AG09319 (cell line): ENCODE measurements at regions not wholly inside any gene's neighbourhood (a gene's known extent, or its start where the extent isn't known, plus 50 kb on each side); places are given as distances from the start of the nearest gene placed in this dataset.
"Not testable (repeated sequence)": the region's sequence is repeated elsewhere in the genome, so short reads cannot be mapped to it uniquely, and the experiment has no call there.

ENCODE experiments used
- DNase-seq: peaks from one replicate; pipeline ENCODE4 v3.0.0-alpha.2; 2010; ENCODE audit warnings: low read depth; ENCODE audit errors: extremely low read depth
- TF ChIP-seq, protein P1 (sequence below): IDR thresholded peaks from 2 replicates; pipeline ENCODE4 v1.5.1; 2011; ENCODE audit warnings: low read depth, mild to moderate bottlenecking, inconsistent platforms, low read length, moderate library complexity

DNA sequence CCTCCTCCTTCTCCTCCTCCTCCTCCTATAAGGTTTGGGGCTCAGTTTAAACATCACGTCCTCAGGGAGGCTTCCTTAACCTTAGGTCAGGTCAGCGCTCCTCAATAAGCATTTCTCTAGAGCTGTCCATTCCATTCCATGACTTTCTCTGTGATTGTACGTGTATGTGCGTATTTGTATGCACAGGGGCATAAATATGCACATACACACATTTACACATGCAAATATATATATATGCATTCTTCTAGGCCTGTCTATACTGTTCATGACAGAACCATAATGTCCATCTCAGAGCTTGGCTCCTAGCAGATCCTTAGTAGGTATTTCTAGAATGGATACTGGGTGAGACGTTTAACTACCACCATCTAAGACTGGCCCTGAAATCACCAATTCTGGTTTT is 258.6 kb downstream of the STIM2 start:
- TF ChIP-seq, protein P1, sequence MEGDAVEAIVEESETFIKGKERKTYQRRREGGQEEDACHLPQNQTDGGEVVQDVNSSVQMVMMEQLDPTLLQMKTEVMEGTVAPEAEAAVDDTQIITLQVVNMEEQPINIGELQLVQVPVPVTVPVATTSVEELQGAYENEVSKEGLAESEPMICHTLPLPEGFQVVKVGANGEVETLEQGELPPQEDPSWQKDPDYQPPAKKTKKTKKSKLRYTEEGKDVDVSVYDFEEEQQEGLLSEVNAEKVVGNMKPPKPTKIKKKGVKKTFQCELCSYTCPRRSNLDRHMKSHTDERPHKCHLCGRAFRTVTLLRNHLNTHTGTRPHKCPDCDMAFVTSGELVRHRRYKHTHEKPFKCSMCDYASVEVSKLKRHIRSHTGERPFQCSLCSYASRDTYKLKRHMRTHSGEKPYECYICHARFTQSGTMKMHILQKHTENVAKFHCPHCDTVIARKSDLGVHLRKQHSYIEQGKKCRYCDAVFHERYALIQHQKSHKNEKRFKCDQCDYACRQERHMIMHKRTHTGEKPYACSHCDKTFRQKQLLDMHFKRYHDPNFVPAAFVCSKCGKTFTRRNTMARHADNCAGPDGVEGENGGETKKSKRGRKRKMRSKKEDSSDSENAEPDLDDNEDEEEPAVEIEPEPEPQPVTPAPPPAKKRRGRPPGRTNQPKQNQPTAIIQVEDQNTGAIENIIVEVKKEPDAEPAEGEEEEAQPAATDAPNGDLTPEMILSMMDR = no peak
- DNase-seq = no peak

DNA sequence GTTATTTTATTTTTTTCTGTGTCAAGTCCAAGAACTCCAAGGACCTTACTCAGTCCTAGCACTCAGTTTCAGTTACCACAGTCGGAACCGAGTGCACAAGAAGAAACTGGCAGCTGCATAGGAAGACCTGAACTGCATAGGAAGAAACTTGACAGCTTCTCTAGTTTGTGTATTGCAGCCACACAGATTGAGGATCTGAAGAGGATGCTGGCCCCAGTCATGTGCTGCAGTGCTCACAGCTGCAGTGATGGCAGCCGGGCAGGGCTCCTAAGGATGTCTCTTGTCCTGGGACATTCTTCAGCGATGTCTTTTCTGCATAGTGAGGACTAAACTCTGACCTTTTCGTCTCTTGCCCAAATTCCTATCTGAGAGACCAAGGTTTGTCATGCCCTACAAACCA is 261.2 kb downstream of the STIM2 start:
- TF ChIP-seq, protein P1 = no peak
- no peak for DNase-seq

DNA sequence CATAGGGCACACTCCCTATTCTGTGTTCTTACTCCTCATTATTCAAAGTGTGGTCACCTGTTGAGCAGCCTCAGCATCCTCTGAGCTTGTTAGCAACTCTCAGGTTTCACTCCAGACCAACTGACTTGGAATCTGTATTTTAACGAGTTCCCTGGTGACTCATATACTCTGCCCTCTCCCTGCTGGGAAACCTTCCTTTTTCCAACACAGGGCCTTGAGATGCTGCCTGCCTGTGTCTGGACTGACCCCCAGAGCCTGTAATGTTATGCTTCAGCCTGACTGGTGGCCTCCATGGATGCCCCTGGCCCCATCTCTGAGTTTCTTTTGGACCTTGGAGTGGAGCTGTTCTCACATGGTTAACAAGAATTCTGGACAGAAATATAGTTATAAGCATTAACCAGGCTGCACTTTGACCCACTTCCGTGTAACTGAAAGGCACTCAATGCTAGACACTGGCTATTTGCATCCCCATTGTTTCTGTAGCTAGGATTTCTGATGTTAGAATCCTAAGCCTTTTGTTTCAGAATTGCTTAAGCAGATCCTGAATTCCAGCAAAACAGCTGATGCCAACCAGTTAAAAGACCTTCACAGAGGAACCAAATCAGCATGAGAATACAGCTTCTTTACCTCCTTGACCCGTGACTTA is 262.6 kb downstream of the STIM2 start:
- TF ChIP-seq, protein P1 = no peak
- DNase-seq = no peak

DNA sequence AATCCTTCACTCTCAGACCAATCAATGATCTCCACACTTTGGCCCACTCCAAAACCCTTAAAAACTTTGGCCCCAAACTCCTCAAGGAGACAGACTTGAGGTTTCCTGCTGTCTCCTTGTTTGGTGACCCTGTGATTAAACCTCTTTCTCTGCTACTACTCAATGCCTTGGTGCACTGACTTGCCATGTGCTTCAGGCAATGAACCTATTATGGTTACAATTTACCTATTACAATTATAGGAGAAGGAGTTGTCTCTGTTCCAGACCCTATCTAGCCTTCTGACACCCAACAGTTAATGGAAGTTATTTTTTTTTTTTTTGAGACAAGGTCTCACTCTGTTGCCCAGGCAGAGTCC is 263.1 kb downstream of the STIM2 start:
- no peak for DNase-seq
- TF ChIP-seq, protein P1 = no peak

DNA sequence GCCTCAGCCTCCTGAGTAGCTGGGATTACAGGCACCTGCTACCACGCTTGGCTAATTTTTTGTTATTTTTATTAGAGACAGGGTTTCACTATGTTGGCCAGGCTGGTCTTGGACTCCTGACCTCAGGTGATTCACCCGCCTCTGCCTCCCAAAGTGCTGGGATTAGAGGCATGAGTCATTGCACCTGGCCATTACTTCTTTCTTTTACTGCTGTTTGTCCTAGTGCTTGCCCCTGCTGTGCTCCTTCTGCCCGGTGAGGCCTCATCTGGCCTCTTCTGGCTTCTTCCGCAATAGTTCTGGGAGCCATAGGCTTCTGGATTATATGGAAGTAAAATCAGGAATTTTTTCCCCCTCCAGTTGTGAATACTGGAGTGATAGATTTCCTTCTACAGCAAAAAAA is 266.3 kb downstream of the STIM2 start:
- DNase-seq = not testable (repeated sequence)

DNA sequence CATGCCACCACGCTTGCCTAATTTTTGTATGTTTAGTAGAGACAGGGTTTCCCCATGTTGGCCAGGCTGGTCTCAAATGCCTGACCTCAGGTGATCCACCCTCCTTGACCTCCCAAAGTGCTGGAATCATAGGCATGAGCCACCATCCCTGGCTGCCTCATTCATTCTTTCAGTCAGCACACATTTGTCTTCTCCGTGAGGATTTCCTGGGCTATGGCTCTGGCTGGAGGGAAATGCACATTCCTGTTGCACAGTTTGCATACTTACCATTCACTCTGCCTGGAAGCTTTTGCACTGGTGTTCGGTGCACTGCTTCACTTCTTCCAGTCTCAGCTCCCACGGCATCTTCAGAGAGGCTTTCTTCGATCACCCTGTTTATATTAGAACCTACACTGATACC is 267.8 kb downstream of the STIM2 start:
- TF ChIP-seq, protein P1 = no peak
- DNase-seq = no peak

DNA sequence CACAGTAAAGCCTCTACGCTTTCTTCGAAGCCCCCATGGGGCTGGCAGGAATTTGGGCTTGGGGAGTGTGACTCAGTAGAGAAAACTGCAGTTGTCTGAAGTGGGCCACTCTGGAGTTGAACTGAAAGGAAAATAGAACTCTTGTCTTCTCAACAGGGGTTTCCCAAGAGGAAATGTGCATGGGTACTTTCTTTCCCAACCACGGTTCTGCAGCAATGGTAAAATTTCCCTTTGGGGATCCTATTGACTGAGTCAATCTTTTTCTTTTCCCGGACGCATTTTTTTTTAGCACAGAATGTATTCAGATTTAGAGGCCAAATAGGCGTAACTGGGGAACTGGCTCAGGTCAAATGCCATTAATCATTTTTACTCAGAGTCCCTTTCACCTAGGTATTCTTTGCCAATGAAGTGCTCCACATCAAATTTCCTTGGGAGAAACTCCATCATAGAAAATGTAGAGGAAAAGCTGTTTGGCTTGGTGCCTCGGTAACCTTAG is 269.3 kb downstream of the STIM2 start:
- no peak for DNase-seq
- TF ChIP-seq, protein P1 = no peak

DNA sequence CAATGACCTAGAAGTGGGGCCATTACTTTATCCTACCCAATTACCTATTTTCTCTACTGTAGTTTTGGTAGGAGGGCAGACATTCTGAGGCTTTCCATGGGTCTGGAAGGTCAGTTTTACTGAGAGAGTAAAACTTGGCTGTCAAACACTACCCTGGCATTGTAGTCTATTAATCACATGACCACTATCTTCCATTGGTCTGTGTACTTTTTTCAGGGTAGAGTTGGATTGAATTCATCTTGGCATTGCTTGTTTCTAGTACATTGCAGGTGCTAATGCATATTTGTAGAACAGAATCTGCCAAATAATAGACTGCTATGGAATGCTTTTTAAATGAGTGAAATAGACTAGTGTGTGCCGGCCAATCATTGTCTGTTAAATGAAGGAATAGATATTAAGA is 271.9 kb downstream of the STIM2 start:
- TF ChIP-seq, protein P1 = no peak
- DNase-seq = no peak
